Kidney capillary endothelial cell (primary cell): ENCODE measurements at regions not wholly inside any gene's neighbourhood (a gene's known extent, or its start where the extent isn't known, plus 50 kb on each side); places are given as distances from the start of the nearest gene placed in this dataset.

Experiments used
- DNase-seq: peaks from one replicate; pipeline ENCODE4 v3.0.0-alpha.2; 2018; ENCODE audit warnings: low spot score

- no peak for DNase-seq
Observed at GRCh38 chr1:87508247-87508787, 179.6 kb downstream of the LMO4 start.

GRCh38 chr1:87510540-87510939 lies 181.9 kb downstream of the LMO4 start:
- no peak for DNase-seq

GRCh38 chr1:87511449-87511848 lies 182.8 kb downstream of the LMO4 start:
- DNase-seq = no peak

GRCh38 chr1:87512431-87512830 lies 183.8 kb downstream of the LMO4 start:
- no peak for DNase-seq

- no peak for DNase-seq
Observed at GRCh38 chr1:87513255-87513654, 184.6 kb downstream of the LMO4 start.

GRCh38 chr1:87513966-87514660 lies 185.4 kb downstream of the LMO4 start:
- no peak for DNase-seq

- no peak for DNase-seq
Observed at GRCh38 chr1:87515781-87516180, 187.1 kb downstream of the LMO4 start.

GRCh38 chr1:87518794-87519193 lies 190.1 kb downstream of the LMO4 start:
- DNase-seq = no peak

- no peak for DNase-seq
Observed at GRCh38 chr1:87521452-87521851, 192.8 kb downstream of the LMO4 start.

- no peak for DNase-seq
Observed at GRCh38 chr1:87523466-87523865, 194.8 kb downstream of the LMO4 start.

- DNase-seq = no peak
Observed at GRCh38 chr1:87524021-87524754, 195.5 kb downstream of the LMO4 start.

- no peak for DNase-seq
Observed at GRCh38 chr1:87528754-87529517, 200.3 kb downstream of the LMO4 start.

GRCh38 chr1:87530042-87530807 lies 201.5 kb downstream of the LMO4 start:
- no peak for DNase-seq

- DNase-seq = no peak
Observed at GRCh38 chr1:87535551-87535950, 206.9 kb downstream of the LMO4 start.

GRCh38 chr1:87539147-87539546 lies 210.5 kb downstream of the LMO4 start:
- no peak for DNase-seq

GRCh38 chr1:87542697-87543096 lies 214.0 kb downstream of the LMO4 start:
- no peak for DNase-seq

GRCh38 chr1:87549738-87550137 lies 221.1 kb downstream of the LMO4 start:
- no peak for DNase-seq

GRCh38 chr1:87553511-87553910 lies 224.8 kb downstream of the LMO4 start:
- DNase-seq = no peak

GRCh38 chr1:87555366-87555765 lies 226.7 kb downstream of the LMO4 start:
- DNase-seq = no peak

- no peak for DNase-seq
Observed at GRCh38 chr1:87556326-87556725, 227.6 kb downstream of the LMO4 start.

- DNase-seq = no peak
Observed at GRCh38 chr1:87558921-87559320, 230.2 kb downstream of the LMO4 start.

GRCh38 chr1:87560137-87560536 lies 231.5 kb downstream of the LMO4 start:
- no peak for DNase-seq
